ENCODE measurements at regions not wholly inside any gene's neighbourhood (a gene's known extent, or its start where the extent isn't known, plus 50 kb on each side); places are given as distances from the start of the nearest gene placed in this dataset.
"Not testable (repeated sequence)": the region's sequence is repeated elsewhere in the genome, so short reads cannot be mapped to it uniquely, and the experiment has no call there.

- no peaks in the 10 kb centered on the region for H3K36me3 Mint-ChIP-seq (ENCODE audit: low read depth)
- peaks cover 4% of the 10 kb centered on the region for H3K27me3 Mint-ChIP-seq (ENCODE audit: low read depth)
- no peak for DNase-seq (ENCODE audit: low spot score)
- TF ChIP-seq, protein P1, sequence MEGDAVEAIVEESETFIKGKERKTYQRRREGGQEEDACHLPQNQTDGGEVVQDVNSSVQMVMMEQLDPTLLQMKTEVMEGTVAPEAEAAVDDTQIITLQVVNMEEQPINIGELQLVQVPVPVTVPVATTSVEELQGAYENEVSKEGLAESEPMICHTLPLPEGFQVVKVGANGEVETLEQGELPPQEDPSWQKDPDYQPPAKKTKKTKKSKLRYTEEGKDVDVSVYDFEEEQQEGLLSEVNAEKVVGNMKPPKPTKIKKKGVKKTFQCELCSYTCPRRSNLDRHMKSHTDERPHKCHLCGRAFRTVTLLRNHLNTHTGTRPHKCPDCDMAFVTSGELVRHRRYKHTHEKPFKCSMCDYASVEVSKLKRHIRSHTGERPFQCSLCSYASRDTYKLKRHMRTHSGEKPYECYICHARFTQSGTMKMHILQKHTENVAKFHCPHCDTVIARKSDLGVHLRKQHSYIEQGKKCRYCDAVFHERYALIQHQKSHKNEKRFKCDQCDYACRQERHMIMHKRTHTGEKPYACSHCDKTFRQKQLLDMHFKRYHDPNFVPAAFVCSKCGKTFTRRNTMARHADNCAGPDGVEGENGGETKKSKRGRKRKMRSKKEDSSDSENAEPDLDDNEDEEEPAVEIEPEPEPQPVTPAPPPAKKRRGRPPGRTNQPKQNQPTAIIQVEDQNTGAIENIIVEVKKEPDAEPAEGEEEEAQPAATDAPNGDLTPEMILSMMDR (IDR thresholded peaks at IDR 0.05) = no peak
- H3K4me3 Mint-ChIP-seq (ENCODE audit: unreplicated experiment) = no peak overlapping the region
- H3K9me3 Mint-ChIP-seq (ENCODE audit: low read depth) = no peaks in the 10 kb centered on the region
- no peak overlapping the region for H3K27ac Mint-ChIP-seq (ENCODE audit: unreplicated experiment)
- H3K4me1 Mint-ChIP-seq (ENCODE audit: low read depth) = no peaks in the 10 kb centered on the region
Measured at GRCh38 chr4:132479543-132479942, 669.6 kb upstream of the PCDH10 start.

GRCh38 chr4:132488555-132488954 lies 660.5 kb upstream of the PCDH10 start:
- peaks cover 1% of the 10 kb centered on the region for H3K36me3 Mint-ChIP-seq (ENCODE audit: low read depth)
- DNase-seq (ENCODE audit: low spot score) = no peak
- H3K4me3 Mint-ChIP-seq (ENCODE audit: unreplicated experiment) = no peak overlapping the region
- H3K27ac Mint-ChIP-seq (ENCODE audit: unreplicated experiment) = no peak overlapping the region
- peaks cover 19% of the 10 kb centered on the region for H3K9me3 Mint-ChIP-seq (ENCODE audit: low read depth)
- no peaks in the 10 kb centered on the region for H3K27me3 Mint-ChIP-seq (ENCODE audit: low read depth)
- H3K4me1 Mint-ChIP-seq (ENCODE audit: low read depth) = no peaks in the 10 kb centered on the region
- TF ChIP-seq, protein P1 (IDR thresholded peaks at IDR 0.05) = no peak

DNA sequence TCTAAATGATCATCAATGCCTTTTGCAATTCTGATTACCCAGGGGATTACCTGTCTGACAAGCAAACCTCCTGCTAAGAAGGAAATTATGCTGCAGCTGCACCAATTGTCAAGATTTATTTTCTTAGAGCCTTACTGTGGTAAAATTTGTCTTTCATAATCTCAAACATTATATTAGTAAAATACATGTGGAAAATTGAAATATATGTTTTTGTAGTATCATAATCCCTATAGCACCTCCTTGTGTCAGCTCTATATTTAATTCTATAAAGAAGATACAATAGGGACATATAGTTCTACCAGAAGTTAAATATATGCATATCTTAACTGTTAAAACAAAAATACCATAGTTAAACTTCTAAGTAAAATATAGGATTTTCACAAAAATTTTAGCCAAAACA lies 655.6 kb upstream of the PCDH10 start:
- no peak for DNase-seq (ENCODE audit: low spot score)

DNA sequence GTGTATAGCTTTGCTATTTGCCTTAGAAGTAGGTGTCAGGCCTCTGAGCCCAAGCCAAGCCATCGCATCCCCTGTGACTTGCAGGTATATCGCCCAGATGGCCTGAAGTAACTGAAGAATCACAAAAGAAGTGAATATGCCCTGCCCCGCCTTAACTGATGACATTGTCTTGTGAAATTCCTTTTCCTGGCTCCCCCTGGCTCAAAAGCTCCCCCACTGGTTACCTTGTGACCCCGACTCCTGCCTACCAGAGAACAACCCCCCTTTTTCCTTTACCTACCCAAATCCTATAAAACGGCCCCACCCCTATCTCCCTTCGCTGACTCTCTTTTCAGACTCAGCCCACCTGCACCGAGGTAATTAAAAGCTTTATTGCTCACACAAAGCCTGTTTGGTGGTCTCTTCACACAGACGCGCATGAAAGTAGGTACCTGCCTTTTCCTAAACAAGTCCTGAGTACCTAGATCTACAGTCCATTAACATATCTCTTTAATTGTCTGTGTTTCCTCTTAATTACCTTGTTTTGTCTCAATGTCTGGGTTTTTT lies 653.8 kb upstream of the PCDH10 start:
- H3K27me3 Mint-ChIP-seq (ENCODE audit: low read depth); H3K4me3 Mint-ChIP-seq (ENCODE audit: unreplicated experiment); DNase-seq (ENCODE audit: low spot score); H3K36me3 Mint-ChIP-seq (ENCODE audit: low read depth); H3K4me1 Mint-ChIP-seq (ENCODE audit: low read depth); H3K27ac Mint-ChIP-seq (ENCODE audit: unreplicated experiment); H3K9me3 Mint-ChIP-seq (ENCODE audit: low read depth): not testable (repeated sequence)

More for the DNA sequence above, 655.6 kb upstream of the PCDH10 start:
- Mint-ChIP-seq H3K9me3 (ENCODE audit: low read depth) (peaks cover 10% of the 10 kb centered on the region), H3K36me3 (ENCODE audit: low read depth) (no peaks in the 10 kb centered on the region), H3K27ac (ENCODE audit: unreplicated experiment) (no peak overlapping the region), H3K27me3 (ENCODE audit: low read depth) (no peaks in the 10 kb centered on the region), H3K4me3 (ENCODE audit: unreplicated experiment) (no peak overlapping the region), H3K4me1 (ENCODE audit: low read depth) (no peaks in the 10 kb centered on the region)
- TF ChIP-seq, protein P1 (IDR thresholded peaks at IDR 0.05) = peak; percentile 72

DNA sequence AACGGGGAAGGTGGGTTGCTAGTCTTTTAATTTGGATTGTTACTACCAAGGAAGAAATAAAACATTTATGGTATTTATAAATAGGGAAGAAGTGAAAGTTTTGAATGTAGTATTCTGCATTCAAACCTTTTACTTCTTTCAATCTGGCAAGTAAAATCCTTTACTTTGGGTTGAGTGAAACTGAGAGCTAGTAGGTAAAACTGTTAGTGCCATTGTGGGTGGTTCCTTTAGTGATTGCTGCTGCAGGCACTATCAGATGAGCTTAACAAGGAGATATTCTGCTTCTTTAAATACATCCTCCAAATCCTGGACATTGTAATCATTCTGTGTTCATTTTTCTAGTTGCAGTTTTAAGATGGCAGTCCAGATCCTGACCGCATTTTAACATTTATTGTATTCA lies 650.9 kb upstream of the PCDH10 start:
- no peak overlapping the region for H3K4me3 Mint-ChIP-seq (ENCODE audit: unreplicated experiment)
- no peak overlapping the region for H3K27ac Mint-ChIP-seq (ENCODE audit: unreplicated experiment)
- H3K36me3 Mint-ChIP-seq (ENCODE audit: low read depth) = no peaks in the 10 kb centered on the region
- no peaks in the 10 kb centered on the region for H3K4me1 Mint-ChIP-seq (ENCODE audit: low read depth)
- no peaks in the 10 kb centered on the region for H3K9me3 Mint-ChIP-seq (ENCODE audit: low read depth)
- TF ChIP-seq, protein P1 (IDR thresholded peaks at IDR 0.05) = no peak
- H3K27me3 Mint-ChIP-seq (ENCODE audit: low read depth) = no peaks in the 10 kb centered on the region
- DNase-seq (ENCODE audit: low spot score) = no peak

DNA sequence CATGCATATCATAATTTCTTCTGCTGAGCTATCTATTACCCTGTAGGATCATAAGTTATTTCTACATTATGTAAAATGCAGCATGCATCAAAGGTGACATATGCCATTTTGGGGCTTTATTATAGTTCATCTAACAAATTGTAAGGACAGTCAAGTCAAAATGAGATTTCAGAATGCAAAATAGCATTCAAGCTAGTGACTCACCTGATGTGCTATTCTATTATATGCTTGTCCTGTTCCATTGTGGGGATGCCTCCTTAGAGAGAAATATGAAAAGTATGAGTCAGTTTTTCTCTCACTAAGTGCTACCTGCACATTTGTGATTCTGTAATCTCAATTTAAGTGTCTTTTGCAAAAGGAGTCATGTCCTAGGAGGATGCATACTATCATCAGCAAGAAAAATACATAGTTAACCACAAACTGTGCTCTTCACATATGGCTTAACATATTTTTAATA lies 647.0 kb upstream of the PCDH10 start:
- Mint-ChIP-seq H3K27ac (ENCODE audit: unreplicated experiment) (no peak overlapping the region), H3K4me1 (ENCODE audit: low read depth) (no peaks in the 10 kb centered on the region), H3K36me3 (ENCODE audit: low read depth) (no peaks in the 10 kb centered on the region), H3K4me3 (ENCODE audit: unreplicated experiment) (no peak overlapping the region), H3K27me3 (ENCODE audit: low read depth) (no peaks in the 10 kb centered on the region), H3K9me3 (ENCODE audit: low read depth) (no peaks in the 10 kb centered on the region)
- no peak for DNase-seq (ENCODE audit: low spot score)
- TF ChIP-seq, protein P1 (IDR thresholded peaks at IDR 0.05) = no peak
